Esophagus muscularis mucosa (tissue), 3 donors: ENCODE measurements at regions not wholly inside any gene's neighbourhood (a gene's known extent, or its start where the extent isn't known, plus 50 kb on each side); places are given as distances from the start of the nearest gene placed in this dataset.

Experiments
- CTCF ChIP-seq, 3 experiments: fragments of 200-600 bp in 2 of 3; fragments of 450-650 bp in 1 of 3; sonication (generic) in 2 of 3; IDR thresholded peaks; one replicate each; pipeline ENCODE4 v1.5.1; 2017 to 2019; ENCODE audit warnings: antibody characterized with exemption in 3 of 3, mild to moderate bottlenecking in 2 of 3, moderate library complexity in 1 of 3
- EP300 ChIP-seq: sonication (generic); formaldehyde crosslinking; IDR thresholded peaks from one replicate; pipeline ENCODE4 v1.6.1; 2017; ENCODE audit warnings: antibody characterized with exemption

DNA sequence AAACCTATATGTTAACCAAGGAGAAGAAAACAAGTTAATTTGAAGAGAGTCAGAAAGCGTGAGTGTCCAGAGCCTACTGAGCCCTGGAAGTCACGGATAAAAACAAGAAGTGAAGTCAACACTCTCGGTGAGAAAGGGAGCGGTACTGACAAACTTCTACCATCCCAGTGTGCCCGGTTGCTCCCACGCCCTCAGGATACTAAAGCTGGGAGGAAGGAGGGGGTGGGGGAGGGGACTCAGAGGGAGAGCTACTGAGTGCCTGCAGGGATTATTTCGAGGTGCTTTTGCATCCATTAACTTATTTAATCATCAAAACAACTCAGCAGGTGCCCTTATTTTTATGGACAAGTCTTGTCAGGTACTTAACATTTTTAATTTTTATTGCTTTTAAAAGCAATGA, 166.2 kb downstream of the ZIC5 start:
- no peak for TF ChIP-seq EP300
- TF ChIP-seq CTCF (IDR thresholded peaks at IDR 0.05), result no peak
